Uterus (tissue), 3 donors: ENCODE measurements at regions not wholly inside any gene's neighbourhood (a gene's known extent, or its start where the extent isn't known, plus 50 kb on each side); places are given as distances from the start of the nearest gene placed in this dataset.

Experiments
- DNase-seq, 2 donors: peaks; one replicate each; pipeline ENCODE4 v3.0.0-alpha.2; 2019 to 2020
- H3K27ac ChIP-seq, 2 donors: fragments of 200-600 bp; sonication (generic); 1 replicate in 1 of 2; 2 replicates in 1 of 2; pipeline ENCODE4 v1.5.1; 2016 to 2018
- H3K27me3 ChIP-seq, 2 donors: fragments of 200-600 bp; sonication (generic); one replicate each; pipeline ENCODE4 v1.5.1; 2018 to 2019; ENCODE audit warnings: control low read depth in 1 of 2
- H3K36me3 ChIP-seq, 2 donors: fragments of 200-600 bp; sonication (generic); one replicate each; pipeline ENCODE4 v1.5.1; 2019; ENCODE audit warnings: control low read depth in 1 of 2
- H3K4me1 ChIP-seq, 2 donors: fragments of 200-600 bp; sonication (generic); one replicate each; pipeline ENCODE4 v1.5.1; 2018 to 2019; ENCODE audit warnings: control low read depth in 1 of 2
- H3K4me3 ChIP-seq, 2 donors: fragments of 200-600 bp; sonication (generic); 1 replicate in 1 of 2; 2 replicates in 1 of 2; pipeline ENCODE4 v1.5.1; 2018 to 2019; ENCODE audit warnings: mild to moderate bottlenecking in 1 of 2
- H3K9me3 ChIP-seq, 2 donors: fragments of 200-600 bp; sonication (generic); one replicate each; pipeline ENCODE4 v1.5.1; 2019; ENCODE audit warnings: control low read depth in 1 of 2
- POLR2A ChIP-seq, 2 donors: fragments of 450-650 bp; IDR thresholded peaks; one replicate each; pipeline ENCODE4 v1.6.1; 2016; ENCODE audit warnings: antibody characterized with exemption in 2 of 2, mild to moderate bottlenecking in 1 of 2, moderate library complexity in 1 of 2
- intact Hi-C: fragments of 100-400 bp; cut with DNase I; formaldehyde crosslinking; loops from one replicate; pipeline ENCODE4 v1.15.1; 2023; ENCODE audit warnings: low total_unique reads
- TF ChIP-seq, protein P1 (sequence below), 4 experiments: fragments of 200-600 bp in 2 of 4; fragments of 450-650 bp in 2 of 4; sonication (generic) in 2 of 4; IDR thresholded peaks; one replicate each; pipeline ENCODE4 v1.5.1; 2016 to 2019; ENCODE audit warnings: antibody characterized with exemption in 4 of 4, mild to moderate bottlenecking in 2 of 4, moderate library complexity in 1 of 4
- donor health status: DM: yes; HTN: yes; CAD: no.

DNA sequence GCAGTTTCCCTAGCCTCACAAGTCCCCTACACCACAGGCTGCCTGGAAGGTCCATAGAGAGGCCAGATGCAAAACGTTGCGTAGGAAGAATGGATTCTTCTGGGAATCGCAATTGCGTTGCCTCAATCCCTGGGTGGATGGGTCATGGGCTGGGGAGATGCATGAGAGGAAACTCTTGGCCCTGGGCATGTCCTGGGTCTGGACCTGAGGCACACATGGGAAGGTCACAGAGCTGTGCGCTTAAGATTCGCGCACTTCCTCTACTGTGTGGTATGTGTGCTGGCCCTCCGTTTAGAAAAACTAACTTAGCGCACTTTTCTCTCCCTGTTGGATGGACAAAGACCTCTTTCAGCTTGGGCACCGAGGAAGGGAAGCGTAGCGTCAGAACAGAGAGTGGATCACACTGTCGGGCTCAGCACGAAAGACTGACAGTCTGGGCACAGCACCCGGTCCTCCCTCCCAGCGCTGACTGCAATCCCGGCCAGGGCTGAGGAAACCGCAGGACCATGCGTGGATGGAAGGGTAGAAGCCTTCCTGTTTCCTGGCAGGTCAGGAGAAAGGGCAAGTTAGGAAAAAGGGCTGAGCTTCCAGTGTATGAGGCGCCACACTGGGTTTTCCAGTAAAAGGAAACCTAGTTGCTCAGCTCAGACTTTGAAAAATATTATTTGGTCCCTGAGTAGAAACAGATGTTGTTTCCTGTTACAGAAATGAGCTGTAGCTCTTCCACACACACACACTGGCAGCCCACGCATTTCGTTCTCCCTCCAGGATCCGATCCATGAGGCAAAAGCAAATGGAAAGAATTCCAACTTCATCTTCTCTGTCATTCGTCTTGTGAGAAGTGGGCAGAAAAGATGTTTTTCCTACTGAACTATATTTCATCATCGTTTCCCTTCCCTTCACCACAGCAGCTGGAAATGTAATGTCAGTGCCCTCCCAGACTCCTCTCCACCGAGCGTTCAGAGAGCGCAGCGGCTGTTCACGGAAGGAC lies 86.0 kb downstream of the ING1 start:
- Histone ChIP-seq H3K36me3 (no peaks in the 10 kb centered on the region), H3K27me3 (no peaks in the 10 kb centered on the region), H3K4me3 (peak overlapping the region; percentile 16 to 28), H3K9me3 (no peaks in the 10 kb centered on the region), H3K4me1 (no peaks in the 10 kb centered on the region), H3K27ac (peak overlapping the region; percentile 73 to 87)
- intact Hi-C loops, result no loop called here
- peak; percentile 76 to 78 for DNase-seq
- TF ChIP-seq POLR2A (IDR thresholded peaks at IDR 0.05), result no peak
- TF ChIP-seq, protein P1, sequence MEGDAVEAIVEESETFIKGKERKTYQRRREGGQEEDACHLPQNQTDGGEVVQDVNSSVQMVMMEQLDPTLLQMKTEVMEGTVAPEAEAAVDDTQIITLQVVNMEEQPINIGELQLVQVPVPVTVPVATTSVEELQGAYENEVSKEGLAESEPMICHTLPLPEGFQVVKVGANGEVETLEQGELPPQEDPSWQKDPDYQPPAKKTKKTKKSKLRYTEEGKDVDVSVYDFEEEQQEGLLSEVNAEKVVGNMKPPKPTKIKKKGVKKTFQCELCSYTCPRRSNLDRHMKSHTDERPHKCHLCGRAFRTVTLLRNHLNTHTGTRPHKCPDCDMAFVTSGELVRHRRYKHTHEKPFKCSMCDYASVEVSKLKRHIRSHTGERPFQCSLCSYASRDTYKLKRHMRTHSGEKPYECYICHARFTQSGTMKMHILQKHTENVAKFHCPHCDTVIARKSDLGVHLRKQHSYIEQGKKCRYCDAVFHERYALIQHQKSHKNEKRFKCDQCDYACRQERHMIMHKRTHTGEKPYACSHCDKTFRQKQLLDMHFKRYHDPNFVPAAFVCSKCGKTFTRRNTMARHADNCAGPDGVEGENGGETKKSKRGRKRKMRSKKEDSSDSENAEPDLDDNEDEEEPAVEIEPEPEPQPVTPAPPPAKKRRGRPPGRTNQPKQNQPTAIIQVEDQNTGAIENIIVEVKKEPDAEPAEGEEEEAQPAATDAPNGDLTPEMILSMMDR (IDR thresholded peaks at IDR 0.05), result no peak

DNA sequence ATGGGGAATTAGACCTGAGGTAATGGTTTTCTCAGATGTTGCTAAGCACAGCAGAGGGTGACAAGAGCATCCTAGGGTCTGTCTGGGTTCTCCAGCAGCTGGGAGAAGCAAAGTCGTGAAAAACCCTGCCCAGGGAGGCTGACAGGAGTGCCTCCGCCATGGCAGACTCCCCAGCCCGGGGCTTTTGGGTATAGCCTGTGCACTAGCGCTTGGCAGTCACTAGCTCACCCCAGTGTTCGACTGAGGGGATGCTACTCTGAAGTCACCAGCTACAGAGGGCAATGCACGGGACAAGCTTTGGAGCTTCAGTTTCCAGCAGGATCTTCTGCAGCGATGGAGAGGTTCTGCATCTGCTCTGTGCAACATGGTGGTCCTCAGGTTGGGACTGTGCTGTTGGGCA lies 87.5 kb downstream of the ING1 start:
- Histone ChIP-seq H3K9me3 (no peaks in the 10 kb centered on the region), H3K4me1 (no peaks in the 10 kb centered on the region), H3K27ac (peak overlapping the region in 1 of 2 donors; percentile 87), H3K36me3 (no peaks in the 10 kb centered on the region), H3K27me3 (no peaks in the 10 kb centered on the region), H3K4me3 (no peak overlapping the region)
- intact Hi-C loops, result no loop called here
- TF ChIP-seq, protein P1 (IDR thresholded peaks at IDR 0.05), result no peak
- no peak for TF ChIP-seq POLR2A (IDR thresholded peaks at IDR 0.05)
- no peak for DNase-seq

DNA sequence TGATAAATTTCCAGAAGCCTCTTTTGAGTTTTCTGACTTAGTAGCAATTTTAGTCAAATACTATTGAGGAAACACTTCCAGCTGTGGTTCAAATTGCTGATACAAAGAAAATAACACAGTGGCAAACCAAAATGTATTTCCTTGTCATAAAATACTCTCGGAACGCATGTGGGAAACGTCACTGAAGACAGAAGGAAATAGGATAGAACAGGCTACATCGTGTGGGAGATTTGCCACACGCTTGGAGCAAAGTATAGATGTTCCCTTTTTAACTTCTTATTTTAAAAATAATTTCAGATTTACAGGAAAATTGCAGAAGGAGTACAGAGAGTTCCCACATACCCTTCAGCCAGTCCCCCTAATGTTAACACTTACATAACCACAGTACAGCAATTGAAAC lies 88.8 kb downstream of the ING1 start:
- no peak for DNase-seq
- intact Hi-C loops, result no loop called here
- TF ChIP-seq POLR2A (IDR thresholded peaks at IDR 0.05), result no peak
- TF ChIP-seq, protein P1 (IDR thresholded peaks at IDR 0.05), result no peak
- Histone ChIP-seq H3K4me3 (no peak overlapping the region), H3K36me3 (no peaks in the 10 kb centered on the region), H3K27ac (peak overlapping the region in 1 of 2 donors; percentile 13), H3K9me3 (no peaks in the 10 kb centered on the region), H3K4me1 (no peaks in the 10 kb centered on the region), H3K27me3 (no peaks in the 10 kb centered on the region)

GRCh38 chr13:110806636-110807035 lies 93.1 kb downstream of the ING1 start:
- Histone ChIP-seq H3K4me1 (no peaks in the 10 kb centered on the region), H3K9me3 (no peaks in the 10 kb centered on the region), H3K4me3 (no peak overlapping the region), H3K27ac (no peak overlapping the region), H3K27me3 (no peaks in the 10 kb centered on the region), H3K36me3 (no peaks in the 10 kb centered on the region)
- intact Hi-C loops, result no loop called here
- TF ChIP-seq POLR2A (IDR thresholded peaks at IDR 0.05), result no peak
- TF ChIP-seq, protein P1 (IDR thresholded peaks at IDR 0.05), result no peak
- no peak for DNase-seq

DNA sequence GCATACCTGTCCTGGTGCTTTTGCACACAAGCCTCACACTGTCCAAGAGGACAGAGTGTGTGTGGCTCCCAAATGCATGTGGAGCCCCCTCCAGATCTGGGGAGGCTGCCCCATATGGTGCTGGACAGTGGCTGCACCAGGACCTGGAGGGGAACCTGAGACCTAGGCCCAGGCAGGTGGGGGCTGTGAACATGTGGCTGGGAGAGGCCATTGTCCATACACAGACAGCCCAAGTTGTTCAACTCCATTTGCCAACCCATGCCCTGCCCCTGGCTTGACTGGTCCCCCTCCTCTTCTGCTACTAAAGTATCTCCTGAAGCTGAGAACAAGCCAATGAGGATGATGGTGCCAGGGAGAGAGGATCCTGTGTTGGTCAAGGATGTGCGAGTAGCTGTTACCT lies 94.0 kb downstream of the ING1 start:
- DNase-seq, result no peak
- Histone ChIP-seq H3K4me1 (no peaks in the 10 kb centered on the region), H3K36me3 (no peaks in the 10 kb centered on the region), H3K9me3 (no peaks in the 10 kb centered on the region), H3K4me3 (no peak overlapping the region), H3K27ac (no peak overlapping the region), H3K27me3 (no peaks in the 10 kb centered on the region)
- TF ChIP-seq POLR2A (IDR thresholded peaks at IDR 0.05), result no peak
- TF ChIP-seq, protein P1 (IDR thresholded peaks at IDR 0.05), result no peak
- intact Hi-C loops, result no loop called here
